K562 (cell line): ENCODE measurements at regions not wholly inside any gene's neighbourhood (a gene's known extent, or its start where the extent isn't known, plus 50 kb on each side); places are given as distances from the start of the nearest gene placed in this dataset.

Experiments used
- ATAC-seq: fragments of 200-7000 bp; cut with Tn5 transposase; 3 replicates; pipeline ENCODE4 v1.9.1; 2020; ENCODE audit warnings: moderate library complexity
- BruUV-seq: library from RNA; stranded (reverse); fragments of 400-500 nt; replicated peaks from 2 replicates; lab custom pipeline; 2021; lab: Mats Ljungman, UMichigan
- CTCF ChIA-PET: fragments of 300-600 bp; formaldehyde crosslinking; extraction: SDS; loops from one replicate; lab custom pipeline; 2021; ENCODE audit warnings: low intra/inter-chr PET ratio; lab: Yijun Ruan, JAX
- POLR2A ChIA-PET: fragments of 300-600, 350-650 bp; sonication (Branson Sonifier 250); formaldehyde crosslinking; extraction: SDS; loops from one replicate; lab custom pipeline; 2021; ENCODE audit warnings: antibody characterized with exemption, inconsistent platforms; lab: Yijun Ruan, JAX
- DNase-seq, 4 experiments: peaks; one replicate each; pipeline versions ENCODE4 v3.0.0 to v3.0.0-alpha.2; 2011 to 2018; ENCODE audit warnings: low spot score in 3 of 4, mixed read lengths in 3 of 4; ENCODE audit errors: extremely low read depth in 1 of 4
- FAIRE-seq: peaks from 2 replicates; lab custom pipeline; 2011; peaks lifted over from hg19 to GRCh38; lab: Jason Lieb, UNC
- H2AFZ ChIP-seq: 2 replicates; pipeline ENCODE4 v1.6.0; 2011; ENCODE audit warnings: low read depth, low read length, control low read depth, inconsistent platforms
- H3K27ac ChIP-seq: fragments of 200-600 bp; 3 replicates; pipeline ENCODE4 v1.8.0; 2011; ENCODE audit warnings: low read depth, mild to moderate bottlenecking, control low read depth, inconsistent platforms, low read length, moderate library complexity, mixed read lengths; ENCODE audit errors: extremely low read depth
- H3K27me3 ChIP-seq, 2 experiments: fragments of 300-600 bp in 1 of 2; 2 replicates in 1 of 2; 3 replicates in 1 of 2; pipeline versions ENCODE4 v1.6.0 to v1.8.0; 2011; ENCODE audit warnings: inconsistent platforms in 2 of 2, low read length in 2 of 2, mild to moderate bottlenecking in 1 of 2, mixed read lengths in 1 of 2, moderate library complexity in 1 of 2; ENCODE audit not compliant: control insufficient read depth in 2 of 2, insufficient read depth in 2 of 2
- H3K36me3 ChIP-seq: fragments of 300-600 bp; 3 replicates; pipeline ENCODE4 v1.8.0; 2011; ENCODE audit warnings: mild to moderate bottlenecking, low read length, inconsistent platforms; ENCODE audit not compliant: control insufficient read depth, insufficient read depth
- H3K4me1 ChIP-seq, 2 experiments: fragments of 200-600 bp in 1 of 2; replicated peaks in 1 of 2; 2 replicates in 1 of 2; 3 replicates in 1 of 2; pipeline versions ENCODE4 v1.5.1 to v1.8.0; 2011; ENCODE audit warnings: inconsistent platforms in 2 of 2, low read length in 2 of 2, mild to moderate bottlenecking in 1 of 2, mixed read lengths in 1 of 2, moderate library complexity in 1 of 2; ENCODE audit not compliant: control insufficient read depth in 2 of 2, insufficient read depth in 2 of 2
- H3K4me2 ChIP-seq: 2 replicates; pipeline ENCODE4 v1.6.1; 2011; ENCODE audit warnings: low read length, control low read depth, inconsistent platforms, mixed read lengths; ENCODE audit not compliant: insufficient read depth
- H3K4me3 ChIP-seq: fragments of 200-600 bp; sonication (generic), shearing (Covaris generic); 2 replicates; pipeline ENCODE4 v1.5.1; 2016; ENCODE audit warnings: control low read depth, inconsistent platforms
- H3K79me2 ChIP-seq: fragments of 200-600 bp; 3 replicates; pipeline ENCODE4 v1.8.0; 2011; ENCODE audit warnings: low read length, inconsistent platforms; ENCODE audit not compliant: control insufficient read depth, insufficient read depth
- H3K9ac ChIP-seq, 2 experiments: 2 replicates each; pipeline versions ENCODE4 v1.6.0 to v1.6.1; 2011; ENCODE audit warnings: low read depth in 2 of 2, low read length in 2 of 2, control low read depth in 1 of 2, inconsistent platforms in 1 of 2, mild to moderate bottlenecking in 1 of 2, mixed read lengths in 1 of 2; ENCODE audit not compliant: insufficient read depth in 1 of 2
- H3K9me1 ChIP-seq: one replicate; pipeline ENCODE4 v1.6.0; 2011; ENCODE audit warnings: inconsistent platforms, mild to moderate bottlenecking, low read length, moderate library complexity; ENCODE audit not compliant: control insufficient read depth, insufficient read depth
- H3K9me3 ChIP-seq: replicated peaks from 2 replicates; pipeline ENCODE4 v1.5.1; 2011; ENCODE audit warnings: low read depth, low read length, inconsistent platforms; ENCODE audit not compliant: control insufficient read depth, insufficient read depth
- H4K20me1 ChIP-seq: replicated peaks from 2 replicates; pipeline ENCODE4 v1.6.1; 2011; ENCODE audit warnings: low read length, inconsistent platforms, mixed read lengths; ENCODE audit not compliant: control insufficient read depth, insufficient read depth
- CBX5 ChIP-seq: IDR thresholded peaks from 2 replicates; pipeline ENCODE4 v1.6.1; 2014; ENCODE audit warnings: low read depth, borderline replicate concordance
- CHCHD3 ChIP-seq: fragments of 250-450 bp; sonication (Bioruptor Pico); IDR thresholded peaks from 2 replicates; pipeline ENCODE4 v2.1.2; 2022; ENCODE audit warnings: mild to moderate bottlenecking
- MECOM ChIP-seq: fragments of 250-450 bp; sonication (Bioruptor Pico); IDR thresholded peaks from 2 replicates; pipeline ENCODE4 v1.8.0; 2022; ENCODE audit warnings: inconsistent platforms
- NBN ChIP-seq: fragments of 450-650 bp; IDR thresholded peaks from 2 replicates; pipeline ENCODE4 v1.6.1; 2016; ENCODE audit warnings: low read depth, mild to moderate bottlenecking
- SMAD1 ChIP-seq: fragments of 150-350 bp; IDR thresholded peaks from 2 replicates; pipeline ENCODE4 v1.6.1; 2014; ENCODE audit warnings: low read length, low read depth; ENCODE audit not compliant: partially characterized antibody
- ZFP36 ChIP-seq: fragments of 150-350 bp; IDR thresholded peaks from 2 replicates; pipeline ENCODE4 v1.6.1; 2018; ENCODE audit warnings: low read length, low read depth; ENCODE audit not compliant: partially characterized antibody
- ZNF609 ChIP-seq: sonication (generic); formaldehyde crosslinking; IDR thresholded peaks from 2 replicates; pipeline ENCODE4 v1.8.1; 2023; ENCODE audit warnings: missing genetic modification reagents, mild to moderate bottlenecking, borderline replicate concordance
- ZNF699 ChIP-seq: fragments of 250-450 bp; sonication (Bioruptor Pico); IDR thresholded peaks from 2 replicates; pipeline ENCODE4 v1.8.0; 2021; ENCODE audit warnings: mild to moderate bottlenecking, moderate library complexity; ENCODE audit not compliant: insufficient replicate concordance
- WGBS: fragments of 100-300 bp; shearing (Covaris generic); methylation state at CpG from one replicate; pipeline ENCODE4 v1.1.6; 2016; ENCODE audit warnings: low coverage, mixed read lengths; ENCODE audit not compliant: insufficient coverage; ENCODE audit errors: missing lambda C conversion rate; 5-methylcytosine and 5-hydroxymethylcytosine counted together
- in situ Hi-C: fragments of 300-500 bp; cut with MboI; formaldehyde crosslinking; loops from 4 replicates; pipeline ENCODE4 v1.15.0; 2018; ENCODE audit warnings: inconsistent platforms, mixed read lengths
- intact Hi-C: fragments of 100-400 bp; cut with micrococcal nuclease; formaldehyde crosslinking; loops from 2 replicates; pipeline ENCODE4 v1.14.2; 2022
- TF ChIP-seq, protein P1 (sequence below), 2 experiments: fragments of 450-650 bp in 1 of 2; sonication (generic) in 1 of 2; formaldehyde crosslinking; conservative IDR thresholded peaks; 2 replicates each; pipeline versions ENCODE4 v1.4.0 to v1.8.1; 2020 to 2022; ENCODE audit warnings: mild to moderate bottlenecking in 1 of 2, missing genetic modification reagents in 1 of 2
- TF ChIP-seq, protein P2 (sequence below): IDR thresholded peaks from 2 replicates; pipeline ENCODE4 v1.6.1; 2012; ENCODE audit warnings: low read depth, low read length, improper control_type of control experiment, borderline replicate concordance

GRCh38 chrX:68938244-68939004 lies 109.6 kb downstream of the EFNB1 start (continued):
- TF ChIP-seq, protein P1, sequence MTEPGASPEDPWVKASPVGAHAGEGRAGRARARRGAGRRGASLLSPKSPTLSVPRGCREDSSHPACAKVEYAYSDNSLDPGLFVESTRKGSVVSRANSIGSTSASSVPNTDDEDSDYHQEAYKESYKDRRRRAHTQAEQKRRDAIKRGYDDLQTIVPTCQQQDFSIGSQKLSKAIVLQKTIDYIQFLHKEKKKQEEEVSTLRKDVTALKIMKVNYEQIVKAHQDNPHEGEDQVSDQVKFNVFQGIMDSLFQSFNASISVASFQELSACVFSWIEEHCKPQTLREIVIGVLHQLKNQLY (CRISPR knock-in tag; conservative IDR thresholded peaks at IDR 0.05), result no peak
- TF ChIP-seq NBN, result no peak
- TF ChIP-seq, protein P2, sequence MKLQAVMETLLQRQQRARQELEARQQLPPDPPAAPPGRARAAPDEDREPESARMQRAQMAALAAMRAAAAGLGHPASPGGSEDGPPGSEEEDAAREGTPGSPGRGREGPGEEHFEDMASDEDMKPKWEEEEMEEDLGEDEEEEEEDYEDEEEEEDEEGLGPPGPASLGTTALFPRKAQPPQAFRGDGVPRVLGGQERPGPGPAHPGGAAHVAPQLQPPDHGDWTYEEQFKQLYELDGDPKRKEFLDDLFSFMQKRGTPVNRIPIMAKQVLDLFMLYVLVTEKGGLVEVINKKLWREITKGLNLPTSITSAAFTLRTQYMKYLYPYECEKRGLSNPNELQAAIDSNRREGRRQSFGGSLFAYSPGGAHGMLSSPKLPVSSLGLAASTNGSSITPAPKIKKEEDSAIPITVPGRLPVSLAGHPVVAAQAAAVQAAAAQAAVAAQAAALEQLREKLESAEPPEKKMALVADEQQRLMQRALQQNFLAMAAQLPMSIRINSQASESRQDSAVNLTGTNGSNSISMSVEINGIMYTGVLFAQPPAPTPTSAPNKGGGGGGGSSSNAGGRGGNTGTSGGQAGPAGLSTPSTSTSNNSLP, result no peak
- TF ChIP-seq, all 486 proteins: peak for 0

GRCh38 chrX:68937581-68937980 lies 108.8 kb downstream of the EFNB1 start:
- H3K9ac ChIP-seq, result no peak overlapping the region
- ChIA-PET POLR2A (no interaction called here), CTCF (no interaction called here)
- intact Hi-C loops (no loop called here), in situ Hi-C loops (no loop called here)
- H3K79me2 ChIP-seq, result no peaks in the 10 kb centered on the region
- BruUV-seq, result no TSS peak
- no peak overlapping the region for H3K4me3 ChIP-seq
- ATAC-seq (no peak), FAIRE-seq (no peak), DNase-seq (no peak)
- 10% methylated on average over 2 of the region's 2 CpGs for WGBS
- H3K4me1 ChIP-seq, result no peaks in the 10 kb centered on the region
- TF ChIP-seq ZNF609 (CRISPR knock-in tag) (no peak), SMAD1 (no peak), ZNF699 (CRISPR knock-in tag) (no peak), MECOM (CRISPR knock-in tag) (no peak), CBX5 (no peak), ZFP36 (no peak), CHCHD3 (no peak)
- H4K20me1 ChIP-seq, result no peaks in the 10 kb centered on the region
- H3K9me3 ChIP-seq, result no peaks in the 10 kb centered on the region
- no peak overlapping the region for H3K4me2 ChIP-seq
- no peaks in the 10 kb centered on the region for H3K9me1 ChIP-seq
- no peak overlapping the region for H3K27ac ChIP-seq
- H2AFZ ChIP-seq, result no peak overlapping the region
- H3K27me3 ChIP-seq, result no peaks in the 10 kb centered on the region
- no peaks in the 10 kb centered on the region for H3K36me3 ChIP-seq
